Hematopoietic multipotent progenitor cell treated with erythropoietin and hydrocortisone succinate and interleukin-3 and kit ligand, for 8 days (in vitro differentiated cells): ENCODE measurements at regions not wholly inside any gene's neighbourhood (a gene's known extent, or its start where the extent isn't known, plus 50 kb on each side); places are given as distances from the start of the nearest gene placed in this dataset.

ENCODE experiments used
- DNase-seq: peaks from one replicate; pipeline ENCODE4 v3.0.0-alpha.2; 2015

GRCh38 chr13:92938486-92939020 is 288.1 kb upstream of the GPC6 start:
- DNase-seq, result no peak

DNA sequence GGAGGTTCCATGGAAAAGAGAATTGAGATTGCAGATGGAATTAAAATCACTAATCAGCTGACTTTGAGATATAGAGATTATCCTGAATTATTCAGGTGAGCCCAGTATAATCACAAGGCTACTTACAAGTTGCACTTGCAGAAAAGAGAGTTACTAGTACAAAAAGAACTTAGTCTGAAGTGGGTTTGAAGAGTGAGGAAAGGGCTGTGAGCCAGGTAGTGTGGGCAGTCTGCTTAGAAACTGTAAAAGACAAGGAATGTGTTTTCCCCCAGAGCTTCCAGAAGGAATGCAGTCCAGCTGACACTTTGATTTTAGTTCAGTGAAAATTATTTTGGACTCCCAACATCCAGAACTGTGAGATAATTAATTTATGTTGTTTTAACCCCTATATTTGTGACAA is 285.4 kb upstream of the GPC6 start:
- no peak for DNase-seq

DNA sequence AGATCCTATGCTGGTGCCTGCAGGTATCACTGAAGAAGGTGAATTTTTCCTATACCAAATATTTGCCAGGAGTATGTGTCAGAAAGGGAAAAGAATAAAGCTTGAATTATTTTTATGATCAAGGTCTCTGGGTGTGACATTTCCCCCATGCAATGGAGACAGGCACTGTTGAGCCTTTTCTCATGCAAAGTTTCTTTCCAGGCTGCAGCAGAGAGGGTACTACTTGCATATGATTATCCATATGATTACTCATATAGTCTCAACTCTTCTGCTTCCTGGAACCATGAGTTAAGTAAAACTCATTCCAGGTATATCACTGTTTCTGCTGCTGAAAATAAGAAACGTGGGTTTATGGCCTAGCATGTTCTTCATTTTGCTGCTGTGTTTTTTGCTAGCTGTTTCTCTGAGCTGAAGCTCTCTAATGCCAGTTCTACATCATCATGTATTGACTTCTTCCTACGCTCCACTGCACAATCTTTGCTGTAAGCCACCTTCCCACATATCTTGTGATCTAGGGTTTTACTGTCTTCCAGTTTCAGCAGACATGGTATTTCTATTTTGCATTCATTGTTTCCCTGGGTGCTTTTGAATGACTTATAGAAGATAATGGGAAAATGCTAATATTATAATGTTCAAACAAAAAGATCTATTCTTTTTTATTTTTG is 278.7 kb upstream of the GPC6 start:
- no peak for DNase-seq

DNA sequence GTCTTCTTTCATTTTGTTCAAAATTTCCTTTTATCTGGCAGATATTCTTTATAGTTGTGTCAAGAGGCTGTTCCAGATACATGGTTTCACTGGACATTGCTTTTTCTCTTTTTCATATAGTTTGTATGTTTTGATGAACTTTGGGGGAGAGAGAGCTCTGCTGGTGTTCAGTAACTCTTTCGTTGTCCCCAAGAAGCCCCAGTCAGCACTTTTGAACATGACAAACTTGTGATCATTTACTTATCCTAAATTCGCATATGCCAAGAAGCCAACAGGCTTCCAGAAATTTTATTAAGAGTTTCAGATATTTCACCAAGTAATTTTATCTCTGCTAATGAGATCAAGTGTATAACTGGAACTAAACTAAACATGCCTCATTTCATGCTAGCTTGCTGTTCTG is 275.8 kb upstream of the GPC6 start:
- DNase-seq, result no peak

DNA sequence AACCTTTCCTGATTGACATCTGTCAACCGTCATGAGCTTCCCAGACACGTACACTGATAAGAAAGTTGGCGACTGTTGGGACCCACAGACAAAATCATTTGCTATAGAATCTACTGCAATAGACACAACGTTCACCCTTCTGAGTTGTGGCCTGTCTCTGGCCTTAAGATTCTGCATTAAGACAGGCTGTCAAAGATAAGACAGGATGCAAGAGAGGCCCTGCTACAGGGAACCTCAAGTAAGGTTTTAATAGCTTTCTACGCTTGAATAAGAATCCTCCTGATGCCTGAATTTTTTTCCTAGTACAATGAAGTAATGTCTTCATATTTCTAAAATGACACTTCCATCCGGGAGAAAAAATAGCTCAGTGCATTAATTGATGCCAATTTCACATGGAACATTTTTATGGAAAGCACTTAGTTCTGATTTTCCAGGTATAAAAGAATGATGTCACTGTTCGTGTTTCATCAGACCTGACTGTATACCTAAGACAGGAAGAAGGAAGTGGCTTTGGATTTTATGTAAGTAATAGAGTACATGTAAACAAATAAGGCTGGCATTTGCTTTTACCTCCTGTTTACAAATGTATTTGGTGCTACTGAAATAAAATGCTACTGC is 275.2 kb upstream of the GPC6 start:
- no peak for DNase-seq

DNA sequence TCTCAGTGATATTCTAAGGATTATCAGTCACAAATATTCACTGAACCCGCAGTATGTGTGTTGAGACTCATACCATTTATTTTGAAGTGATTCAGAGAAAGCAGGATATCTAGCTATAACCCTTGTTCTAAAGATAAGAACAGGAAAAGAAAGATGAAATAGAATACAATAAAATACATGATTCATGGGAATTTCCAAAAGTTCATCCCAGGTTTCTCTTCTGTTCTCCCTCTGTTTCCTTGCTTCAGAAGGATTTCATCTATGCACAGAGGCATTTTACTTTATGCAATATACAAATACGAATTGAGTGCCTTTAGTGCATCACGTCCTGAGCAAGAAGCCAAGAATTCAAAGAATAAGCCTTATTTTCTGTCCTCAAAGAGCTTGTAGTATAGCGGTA is 274.4 kb upstream of the GPC6 start:
- no peak for DNase-seq

DNA sequence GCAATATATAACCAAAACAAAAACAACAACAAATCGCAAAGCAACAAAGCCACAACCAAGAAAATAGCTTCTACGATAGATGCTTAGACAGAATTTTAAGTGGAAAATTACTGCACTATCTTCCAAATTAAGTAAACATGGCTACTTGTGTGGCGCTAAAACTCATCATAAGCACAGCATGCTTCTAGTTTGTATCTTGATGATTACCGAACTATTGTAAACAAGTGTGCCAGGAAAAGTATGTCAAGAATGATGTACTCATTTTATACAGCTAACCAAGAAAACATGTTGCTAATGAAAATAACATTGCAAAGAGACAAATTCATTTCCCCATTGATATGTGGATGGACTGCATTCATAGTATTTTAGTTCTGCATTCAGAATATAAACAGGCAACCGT is 271.9 kb upstream of the GPC6 start:
- no peak for DNase-seq

DNA sequence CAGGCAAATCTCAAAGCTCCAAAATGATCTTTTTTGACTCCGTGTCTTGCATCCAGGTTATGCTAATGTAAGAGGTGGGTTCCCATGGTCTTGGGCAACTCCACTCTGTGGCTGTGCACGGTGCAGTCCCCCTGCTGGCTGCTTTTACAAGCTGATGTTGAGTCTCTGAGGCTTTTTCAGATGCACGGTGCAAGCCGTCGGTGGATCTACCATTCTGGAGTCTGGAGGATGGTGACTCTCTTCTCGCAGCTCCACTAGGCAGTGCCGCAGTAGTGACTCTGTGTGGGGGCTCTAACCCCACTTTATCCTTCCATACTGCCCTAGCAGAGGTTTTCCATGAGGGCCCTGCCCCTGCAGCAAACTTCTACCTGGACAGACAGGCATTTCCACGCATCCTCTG is 266.8 kb upstream of the GPC6 start:
- no peak for DNase-seq

DNA sequence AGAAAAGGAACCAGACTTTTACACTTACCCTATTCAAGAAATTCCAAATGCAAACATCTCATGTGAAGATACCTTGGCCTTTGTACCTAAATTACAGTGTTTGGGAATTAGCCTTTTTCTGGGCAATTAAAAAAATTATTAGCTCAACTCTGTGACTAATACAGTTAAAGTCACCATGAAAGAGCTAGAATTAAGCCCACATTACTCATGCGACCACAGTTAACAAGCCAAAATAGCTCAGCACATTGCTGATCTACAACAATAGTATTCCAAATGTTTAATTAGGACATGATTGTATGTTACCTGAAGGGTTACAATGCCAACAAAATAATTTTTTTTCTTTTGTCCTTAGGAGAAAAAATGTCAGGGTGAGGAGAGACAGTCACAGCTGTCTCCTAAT is 263.6 kb upstream of the GPC6 start:
- no peak for DNase-seq

- no peak for DNase-seq
Observed at GRCh38 chr13:92966341-92966740, 260.3 kb upstream of the GPC6 start.

GRCh38 chr13:92966900-92967299 is 259.7 kb upstream of the GPC6 start:
- DNase-seq, result no peak

DNA sequence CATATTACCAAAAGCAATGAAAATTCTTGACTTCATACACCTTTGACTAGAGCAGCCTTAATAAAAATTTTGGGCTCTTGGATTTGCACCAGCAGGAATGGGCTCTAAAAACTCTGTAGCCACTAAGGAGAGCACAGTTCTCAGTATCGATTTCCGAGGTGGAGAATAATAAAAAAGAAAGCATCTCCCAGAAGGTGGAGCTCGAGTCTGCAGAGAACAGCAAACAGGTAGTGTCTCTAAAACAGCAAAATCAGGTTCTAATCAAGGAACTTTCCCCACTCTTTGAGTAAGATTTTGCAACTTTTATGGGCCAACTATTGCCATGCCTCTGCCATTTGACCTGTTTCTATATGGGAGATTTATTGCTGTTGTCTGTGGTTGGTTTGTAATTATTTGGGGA is 258.7 kb upstream of the GPC6 start:
- no peak for DNase-seq

GRCh38 chr13:92972751-92973150 is 253.9 kb upstream of the GPC6 start:
- DNase-seq, result no peak

- DNase-seq, result no peak
Observed at GRCh38 chr13:92974905-92975429, 251.6 kb upstream of the GPC6 start.

GRCh38 chr13:92976657-92977056 is 249.9 kb upstream of the GPC6 start:
- DNase-seq, result no peak

DNA sequence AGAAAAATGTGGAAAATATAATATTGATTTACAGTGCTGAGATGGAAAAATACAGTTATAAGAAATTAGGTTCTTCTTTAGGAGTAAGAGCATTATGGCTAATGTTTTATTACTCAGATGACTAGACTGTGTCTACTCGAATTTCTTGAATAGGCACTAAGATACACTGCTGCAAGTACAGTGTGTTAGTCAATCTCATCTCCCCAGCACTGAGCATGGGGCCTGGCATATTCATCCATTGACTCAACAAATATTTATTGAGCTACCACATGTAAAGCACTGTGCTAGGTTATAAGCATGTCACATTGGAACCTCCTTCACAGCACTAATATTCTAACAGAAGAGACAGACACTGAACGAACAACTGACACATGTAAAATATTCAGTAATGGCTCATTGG is 242.5 kb upstream of the GPC6 start:
- no peak for DNase-seq

- no peak for DNase-seq
Observed at GRCh38 chr13:92989301-92989700, 237.3 kb upstream of the GPC6 start.

DNA sequence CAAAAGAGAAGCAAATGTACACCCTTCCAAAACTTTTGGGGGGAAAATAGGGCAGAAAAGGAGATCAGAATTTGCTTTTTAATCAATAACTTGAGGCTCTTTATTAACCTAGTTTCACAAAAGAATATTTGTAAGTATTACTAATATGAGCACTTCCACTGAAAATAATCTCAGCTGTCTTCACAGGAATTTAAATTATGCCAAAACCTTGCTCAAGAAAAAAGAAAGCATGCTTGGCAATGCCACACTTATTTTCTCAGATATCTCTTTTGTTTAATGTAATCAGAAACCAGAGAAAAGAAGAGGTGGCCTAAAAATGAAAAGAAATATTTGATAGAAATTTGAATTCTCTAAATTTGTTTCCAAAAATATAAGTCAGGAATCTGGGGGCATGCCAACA is 234.9 kb upstream of the GPC6 start:
- no peak for DNase-seq

DNA sequence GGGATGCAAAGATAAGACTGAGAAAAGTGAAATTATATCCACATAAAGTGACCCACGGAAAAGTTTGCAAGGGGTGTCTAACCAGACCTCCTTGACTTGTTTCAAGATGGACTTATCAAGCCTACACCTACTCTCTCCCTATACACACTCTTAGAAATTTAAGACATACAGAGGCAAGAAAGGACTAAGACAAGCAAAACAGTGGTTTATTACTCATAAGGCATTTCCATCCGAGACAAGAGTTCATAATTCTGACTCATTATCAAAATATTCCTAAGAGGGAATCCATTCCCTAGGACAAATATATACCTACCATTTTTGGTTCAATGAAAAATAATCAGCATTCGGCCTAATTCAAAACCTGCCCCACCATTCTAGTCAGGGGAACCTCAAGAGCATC is 232.6 kb upstream of the GPC6 start:
- DNase-seq, result no peak

GRCh38 chr13:93001866-93002461 is 224.6 kb upstream of the GPC6 start:
- DNase-seq, result no peak

GRCh38 chr13:93003531-93003930 is 223.1 kb upstream of the GPC6 start:
- no peak for DNase-seq

GRCh38 chr13:93004919-93005318 is 221.7 kb upstream of the GPC6 start:
- no peak for DNase-seq

DNA sequence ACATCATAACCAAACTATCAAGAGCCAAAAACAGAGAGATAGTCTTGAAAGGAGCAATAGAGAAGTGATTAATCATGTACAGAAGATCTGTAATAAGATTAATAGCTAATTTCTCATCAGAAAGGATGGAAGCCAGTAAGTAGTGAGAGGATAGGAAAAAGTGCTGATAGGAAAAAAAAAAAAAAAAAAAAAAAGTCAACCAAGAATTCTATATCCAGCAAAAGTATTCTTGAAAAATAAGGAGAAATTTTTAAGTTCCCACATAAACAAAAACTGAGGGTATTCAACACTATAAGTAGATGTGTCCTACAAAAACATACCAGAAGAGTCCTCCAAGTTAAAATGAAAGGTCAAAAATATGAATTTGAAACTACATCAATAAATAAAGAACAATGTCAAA is 218.7 kb upstream of the GPC6 start:
- DNase-seq, result no peak

GRCh38 chr13:93017493-93018112 is 209.0 kb upstream of the GPC6 start:
- DNase-seq, result no peak
